Activated CD8-positive, alpha-beta memory T cell treated with anti-CD3 and anti-CD28 coated beads for 1 hour (primary cell): ENCODE measurements at regions not wholly inside any gene's neighbourhood (a gene's known extent, or its start where the extent isn't known, plus 50 kb on each side); places are given as distances from the start of the nearest gene placed in this dataset.

Experiments used
- DNase-seq, 2 donors: peaks; one replicate each; pipeline ENCODE4 v3.0.0-alpha.2; 2020; ENCODE audit warnings: low read depth in 1 of 2; ENCODE audit errors: extremely low read depth in 1 of 2

DNA sequence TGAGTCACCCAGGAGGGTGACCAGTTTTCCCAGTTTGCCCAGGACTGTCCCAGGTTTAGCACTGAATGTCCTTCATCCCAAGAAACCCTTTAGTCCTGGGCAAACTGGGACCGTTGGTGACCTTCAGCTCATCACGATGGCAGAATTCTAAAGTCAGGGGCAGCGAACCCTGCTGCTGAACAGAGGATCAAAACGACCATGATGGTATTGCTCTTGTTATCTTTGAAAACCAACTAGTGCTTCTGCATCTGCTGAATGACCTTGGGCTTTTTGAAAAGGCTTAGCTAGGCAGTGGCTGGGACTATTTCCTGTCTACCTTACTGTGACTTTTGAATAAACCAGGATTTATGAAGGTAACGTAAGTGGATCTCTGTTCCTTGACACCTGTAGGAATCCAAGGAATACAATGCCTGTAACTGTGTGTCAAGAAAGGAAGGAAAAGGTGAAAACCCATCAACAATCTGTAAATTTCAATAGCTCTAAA is 281.9 kb downstream of the SOX9 start:
- no peak for DNase-seq

DNA sequence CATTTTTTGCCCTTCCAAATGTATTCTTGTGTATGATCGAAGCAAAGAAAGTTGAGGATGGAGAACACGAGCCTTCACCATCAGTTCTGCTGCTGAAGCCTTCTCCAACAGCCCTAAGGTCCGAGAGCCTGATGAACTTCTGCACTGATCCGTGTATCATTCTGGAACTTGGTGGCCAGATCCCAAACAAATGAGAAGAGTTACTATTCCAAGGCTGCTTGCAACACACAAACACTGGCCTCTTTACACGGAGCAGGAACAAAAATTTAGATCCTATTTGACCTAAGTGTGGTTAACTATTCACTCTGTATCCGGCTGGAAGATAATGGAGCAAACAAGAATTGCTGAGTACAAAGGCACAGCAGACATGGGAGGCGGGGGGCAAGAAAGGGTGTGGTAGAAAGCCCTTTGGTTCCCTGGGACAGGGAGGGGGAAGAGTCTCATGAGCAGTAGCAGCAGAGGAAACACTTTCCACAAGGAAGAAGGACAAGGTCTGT is 282.9 kb downstream of the SOX9 start:
- DNase-seq = no peak

DNA sequence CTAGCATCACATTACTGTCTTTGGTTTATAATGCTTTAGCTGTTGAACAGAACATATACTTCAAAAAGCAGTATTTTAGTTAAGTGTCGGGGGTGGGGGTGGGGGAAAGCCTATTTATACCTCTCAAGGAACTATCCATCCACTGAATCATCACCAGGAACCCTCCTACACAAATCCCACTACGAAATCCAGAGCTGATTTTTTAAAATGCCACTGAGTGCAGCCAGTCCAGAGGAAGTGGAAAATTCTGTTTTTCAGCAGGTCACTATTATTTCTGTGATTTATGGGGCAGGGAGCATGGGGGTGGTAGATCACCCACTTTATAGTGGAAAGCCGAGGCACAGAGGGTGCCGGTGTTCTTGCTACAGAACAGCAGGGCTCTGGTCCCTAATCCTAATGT is 284.1 kb downstream of the SOX9 start:
- DNase-seq = no peak

DNA sequence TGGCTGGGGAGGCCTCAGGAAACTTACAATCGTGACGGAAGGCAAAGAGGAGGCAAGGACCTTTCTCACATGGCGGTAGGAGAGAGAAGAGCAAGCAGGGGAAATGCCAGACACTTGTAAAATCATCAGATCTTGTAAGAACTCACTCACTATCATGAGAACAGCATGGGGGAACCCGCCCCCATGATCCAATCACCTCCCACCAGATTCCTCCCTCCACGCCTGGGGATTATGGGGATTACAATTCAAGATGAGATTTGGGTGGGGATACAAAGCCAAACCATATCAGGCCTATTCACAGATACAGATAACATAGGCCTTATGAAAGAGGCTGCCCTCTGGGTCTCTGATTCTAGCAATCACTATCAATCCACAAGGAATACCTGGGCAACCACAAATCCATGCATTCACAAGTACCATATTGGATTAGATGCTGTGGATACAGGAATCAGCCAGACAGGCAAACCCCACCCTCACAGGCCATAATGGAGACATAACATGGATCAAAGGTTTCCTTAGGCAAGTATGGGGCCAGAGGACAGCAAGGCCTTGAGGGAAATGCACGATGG is 284.9 kb downstream of the SOX9 start:
- DNase-seq = no peak

DNA sequence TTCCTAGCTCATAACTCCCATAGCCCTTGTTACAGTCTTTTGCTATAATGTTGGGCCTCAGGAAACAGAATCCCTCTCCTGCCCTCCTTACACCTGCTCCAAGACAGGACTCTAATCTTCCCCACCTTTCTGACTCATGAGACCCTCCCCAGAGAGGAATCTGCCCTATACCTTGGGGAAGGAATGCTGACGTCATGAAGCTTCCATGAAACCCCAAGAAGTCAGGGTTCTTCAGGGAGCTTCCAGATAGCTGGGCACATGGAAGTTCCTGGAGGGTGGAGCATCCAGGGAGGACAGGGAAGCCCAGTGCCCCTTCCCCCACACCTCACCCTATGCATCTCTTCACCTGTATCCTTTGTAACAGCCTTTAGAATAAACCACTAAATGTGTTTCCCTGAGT is 285.7 kb downstream of the SOX9 start:
- no peak for DNase-seq

DNA sequence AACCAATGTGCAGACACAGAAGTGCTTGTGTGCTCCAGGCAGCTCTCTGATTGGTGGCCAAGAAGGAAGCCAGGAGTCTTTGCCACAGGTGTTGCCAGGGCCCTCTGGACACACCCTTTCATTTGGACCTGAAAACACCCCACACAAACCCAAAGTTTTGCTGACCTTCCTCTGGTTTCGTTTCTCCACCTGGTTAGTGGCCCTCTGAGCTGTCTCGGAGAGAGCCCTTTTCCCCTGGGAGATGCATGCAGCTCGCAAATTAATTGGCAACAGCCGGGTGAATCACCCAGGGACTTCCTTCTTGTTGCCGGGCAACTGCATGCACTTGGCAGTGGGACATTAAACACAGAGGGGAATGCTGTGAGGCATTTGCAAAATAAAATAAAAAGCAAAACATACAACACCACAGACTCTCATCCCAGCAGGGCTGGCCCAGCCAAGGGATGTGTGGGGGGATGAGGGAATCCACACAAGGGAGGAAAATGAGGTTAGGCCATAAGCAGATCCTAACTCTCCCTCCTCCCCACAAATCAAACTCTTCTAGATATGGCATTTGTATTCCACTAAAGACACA is 286.6 kb downstream of the SOX9 start:
- DNase-seq = no peak

DNA sequence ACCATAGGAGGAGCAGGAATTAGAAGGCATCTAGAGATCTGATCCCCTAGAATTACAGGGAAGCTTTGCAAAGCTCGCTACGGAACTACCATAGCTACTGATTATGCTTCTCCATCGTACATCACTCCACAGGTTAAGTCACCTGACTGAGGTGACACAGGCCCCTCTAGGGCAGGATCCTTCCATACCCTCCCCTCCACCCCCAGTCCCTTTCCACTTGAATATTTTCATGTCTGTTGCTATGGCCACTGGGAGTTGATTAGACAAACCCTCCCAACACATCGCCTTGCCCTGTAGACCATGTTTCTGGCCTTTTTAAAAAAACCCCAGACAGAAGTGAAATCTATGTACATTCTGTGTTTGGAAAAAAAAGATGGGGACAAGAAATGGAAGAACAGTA is 287.1 kb downstream of the SOX9 start:
- no peak for DNase-seq

DNA sequence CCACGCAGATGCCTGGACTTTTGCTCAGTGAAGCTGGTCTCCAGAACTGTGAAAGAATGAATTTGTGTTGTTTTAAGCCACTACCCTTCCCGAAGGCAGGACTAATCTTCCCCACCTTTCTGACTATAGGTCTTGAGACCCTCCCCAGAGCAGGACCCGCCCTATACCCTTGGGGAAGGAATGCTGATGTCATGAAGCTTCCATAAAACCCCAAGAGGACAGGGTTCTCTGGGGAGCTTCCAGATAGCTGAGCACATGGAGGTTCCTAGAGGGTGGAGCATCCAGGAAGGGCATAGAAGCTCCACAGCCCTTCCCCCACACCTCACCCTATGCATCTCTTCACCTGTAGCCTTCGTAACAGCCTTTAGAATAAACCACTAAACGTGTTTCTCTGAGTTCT is 287.8 kb downstream of the SOX9 start:
- DNase-seq = no peak

DNA sequence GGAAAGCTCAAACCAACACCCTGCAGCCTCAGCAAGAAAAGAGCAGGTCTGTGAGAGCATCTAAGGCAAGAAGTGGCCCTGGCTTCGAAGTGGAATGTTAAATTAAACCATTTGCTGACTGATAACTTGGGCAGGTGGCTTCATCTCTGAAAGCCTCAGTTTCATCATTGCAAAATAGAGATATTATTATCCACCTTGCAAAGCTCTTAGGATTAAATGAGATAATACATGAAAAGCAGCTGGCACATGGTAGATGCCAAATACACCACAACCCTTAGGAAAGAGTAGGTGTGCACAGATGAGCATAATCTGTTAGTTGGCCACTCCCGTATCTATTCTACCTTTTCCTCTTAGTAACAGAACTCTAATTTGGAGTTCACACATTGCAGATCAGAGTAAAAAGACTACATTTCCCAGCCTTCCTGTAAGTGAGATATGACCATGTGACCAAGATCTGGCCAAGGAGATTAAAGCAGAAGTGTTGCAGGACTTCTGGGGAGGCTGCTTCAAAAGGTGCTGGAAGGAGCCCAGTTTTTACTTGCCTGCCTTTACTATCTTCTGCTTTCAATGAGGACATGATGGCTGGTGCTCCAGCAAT is 288.7 kb downstream of the SOX9 start:
- DNase-seq = no peak

DNA sequence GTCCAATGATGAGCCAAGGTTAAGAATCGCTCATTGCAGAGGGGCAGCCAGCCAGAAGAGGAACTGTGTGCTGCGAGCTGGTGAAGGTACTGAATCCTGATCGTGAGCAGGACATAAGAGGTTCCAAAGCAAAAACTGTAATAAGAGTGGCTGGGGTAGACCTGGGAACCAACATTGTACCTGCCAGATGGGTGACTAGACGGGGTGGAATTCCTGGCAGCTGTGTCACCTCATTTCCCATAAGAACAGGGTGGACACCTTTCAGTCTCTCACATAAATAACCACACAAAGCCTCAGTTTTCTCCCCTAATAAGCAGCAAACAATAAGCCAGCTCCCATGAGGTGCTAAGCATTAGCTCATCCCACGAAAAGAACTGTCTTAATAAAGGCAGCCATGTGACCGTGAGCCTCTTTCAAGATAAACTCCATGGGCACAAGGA is 290.3 kb downstream of the SOX9 start:
- no peak for DNase-seq

DNA sequence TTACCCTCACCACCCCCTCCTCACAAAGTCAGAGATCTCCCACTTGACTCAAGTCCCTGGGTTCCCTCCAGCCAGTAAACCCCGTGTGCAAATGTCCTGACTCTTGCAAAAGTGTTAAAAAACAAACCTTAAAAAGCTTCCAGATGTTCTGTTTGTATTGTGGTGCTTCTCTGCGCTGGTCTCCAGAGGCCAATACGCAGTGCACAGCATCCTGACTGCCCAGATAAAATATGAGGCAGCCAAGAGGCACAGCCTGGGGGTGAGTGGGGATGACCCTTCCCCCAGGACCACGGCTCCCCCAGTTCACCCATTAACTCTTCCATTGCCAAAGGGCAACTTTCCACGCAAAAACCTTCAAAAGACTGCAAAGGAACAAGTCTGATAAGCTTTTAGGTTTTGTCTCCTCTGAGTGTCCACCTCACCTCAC is 291.8 kb downstream of the SOX9 start:
- no peak for DNase-seq

DNA sequence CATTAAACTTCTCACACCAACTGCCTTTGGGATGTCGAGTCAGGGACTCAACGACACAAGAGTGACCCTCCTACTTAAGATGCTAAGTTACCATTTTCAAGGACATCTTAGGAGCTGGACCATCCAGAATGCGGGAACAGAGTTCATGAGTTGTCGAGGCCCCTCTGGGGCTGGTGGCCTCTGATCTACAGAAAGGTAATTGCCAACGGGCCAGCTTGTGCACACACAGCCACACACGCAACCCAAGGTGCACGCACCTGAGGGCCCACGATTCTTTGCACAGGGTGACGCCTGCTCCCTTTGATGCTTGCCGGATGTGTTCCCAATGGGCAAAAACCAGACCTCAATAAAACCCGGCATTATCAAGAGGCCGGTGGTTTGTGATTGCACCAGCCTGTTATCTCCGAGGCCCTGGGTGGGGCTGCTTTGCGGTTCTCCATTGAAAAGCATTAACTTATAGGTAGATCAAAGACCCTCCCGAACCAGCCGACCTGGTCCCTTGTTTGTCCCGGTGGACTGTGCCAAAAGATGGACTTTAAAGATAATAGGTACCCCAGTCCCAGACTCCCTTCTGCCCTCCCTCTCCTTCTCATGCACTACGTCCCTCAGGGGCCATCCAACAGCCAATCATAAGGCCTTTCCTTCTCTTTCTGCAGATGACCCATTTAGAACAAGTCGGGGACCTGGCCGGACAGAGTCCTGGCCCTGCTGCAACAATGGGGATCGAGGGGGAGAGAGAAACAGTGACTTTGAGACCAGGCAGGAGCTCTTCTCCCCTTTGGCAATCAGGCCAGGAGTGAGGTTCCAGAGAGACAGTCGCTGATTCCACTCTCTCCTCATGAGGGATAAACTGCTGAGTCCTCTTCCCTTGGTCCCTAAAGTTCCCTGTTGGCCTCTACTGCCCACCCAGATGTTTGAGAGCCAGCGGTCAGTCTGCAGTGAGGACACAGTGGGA is 292.5 kb downstream of the SOX9 start:
- no peak for DNase-seq

DNA sequence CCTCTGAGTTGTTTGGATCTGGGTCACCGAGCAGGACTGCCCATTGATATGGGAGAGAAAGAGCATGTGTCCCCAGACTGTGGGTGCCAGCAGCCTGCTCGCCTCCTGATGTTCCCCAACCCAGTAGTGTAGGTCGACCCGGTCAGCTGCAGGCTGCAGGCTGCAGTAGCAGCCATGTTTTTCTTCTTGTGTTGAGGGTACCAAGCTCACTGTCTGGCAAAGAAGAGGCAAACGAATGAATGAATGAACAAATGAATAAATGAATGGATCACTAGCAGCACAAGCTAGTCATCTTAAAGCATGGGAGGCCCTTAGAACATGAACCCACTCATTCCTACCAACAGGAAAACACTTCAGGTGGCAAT is 293.2 kb downstream of the SOX9 start:
- no peak for DNase-seq

DNA sequence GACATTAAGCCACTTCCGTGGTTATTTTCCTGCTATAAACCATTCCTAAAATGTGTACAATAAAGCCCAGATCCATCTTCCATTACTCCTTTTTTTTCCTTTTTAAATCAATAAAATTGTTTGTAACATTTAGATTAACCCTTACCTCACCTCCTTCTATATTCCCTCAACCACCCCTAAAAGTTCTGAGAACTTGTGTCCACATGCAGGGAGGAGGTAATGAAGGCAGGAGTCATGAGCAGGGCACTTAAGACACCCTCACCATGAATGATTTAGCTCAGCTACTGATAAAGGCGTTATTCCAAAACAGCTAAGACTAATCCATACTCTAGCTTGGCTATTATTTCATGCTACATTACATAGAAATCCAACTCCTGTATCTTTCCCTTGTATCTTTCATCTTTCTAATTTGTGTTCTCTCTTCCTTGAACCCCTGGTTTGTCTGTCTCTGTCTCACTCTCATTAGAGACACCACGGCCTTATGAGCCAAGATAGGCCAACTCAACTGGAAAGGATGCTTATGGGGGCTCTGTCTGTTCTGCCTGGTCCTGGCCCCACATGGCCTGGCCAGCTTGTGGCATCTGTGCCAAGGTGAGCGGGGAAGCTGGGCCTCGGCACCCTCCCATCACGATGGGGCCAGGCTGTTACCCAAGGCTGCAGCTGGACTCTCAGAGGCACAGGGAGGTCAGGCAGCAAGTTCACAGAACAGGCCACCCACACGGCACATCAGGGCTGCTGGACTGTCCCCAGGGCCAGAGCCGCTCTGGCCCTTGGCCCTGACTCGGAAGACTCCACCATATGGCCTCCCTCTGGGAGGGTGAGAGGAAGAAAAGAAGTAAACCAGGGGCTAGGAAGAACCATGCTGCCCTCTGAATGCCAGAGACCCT is 294.4 kb downstream of the SOX9 start:
- DNase-seq = no peak

DNA sequence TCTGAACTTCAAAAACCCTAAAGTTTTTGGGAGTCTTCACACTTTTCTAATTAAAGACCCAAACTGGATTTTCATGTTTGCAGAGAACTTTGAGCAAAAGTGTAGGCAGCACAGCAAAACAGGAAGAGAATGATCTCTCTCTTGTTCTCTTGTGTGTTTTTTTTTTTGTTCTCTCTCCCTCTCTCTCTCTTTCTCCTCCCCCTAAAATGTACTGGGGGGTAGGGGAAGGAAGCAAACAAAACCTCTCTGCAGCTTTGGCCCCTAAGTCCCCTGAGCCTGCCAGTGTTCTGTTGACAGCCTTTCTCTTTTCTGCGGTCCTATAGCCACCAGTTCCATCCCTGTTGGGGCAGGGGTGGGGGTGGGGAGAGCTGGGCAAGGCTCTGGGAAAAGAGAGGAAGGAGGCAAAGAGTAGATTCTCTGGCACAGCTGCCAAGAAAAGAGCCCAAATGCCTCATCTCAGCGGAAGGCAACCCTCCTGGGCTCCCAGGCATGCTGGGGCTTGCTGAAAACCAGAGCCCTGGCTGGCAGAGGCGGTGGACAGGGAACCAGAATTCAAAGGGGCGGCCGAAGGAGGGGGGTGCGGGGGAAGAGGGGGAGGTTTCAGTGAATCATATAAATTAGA is 295.3 kb downstream of the SOX9 start:
- DNase-seq = no peak

DNA sequence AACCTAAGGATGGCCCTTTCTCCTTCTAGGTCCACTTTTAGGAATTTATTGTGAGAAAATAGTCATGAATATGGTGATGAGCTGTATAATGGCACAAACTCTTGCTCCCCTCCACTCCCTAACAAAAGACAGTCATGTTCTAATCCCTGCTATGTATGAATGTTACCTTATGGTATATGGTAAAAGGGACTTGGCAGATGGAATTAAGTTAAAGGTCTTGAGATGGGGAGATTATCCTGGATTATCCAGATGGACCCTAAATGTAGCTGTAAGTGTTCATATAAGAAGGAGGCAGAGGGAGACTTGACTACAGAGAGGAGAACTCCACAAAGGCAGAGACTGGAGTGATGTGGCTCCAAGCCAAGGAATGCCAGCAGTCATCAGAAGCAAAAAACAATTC is 296.1 kb downstream of the SOX9 start:
- DNase-seq = no peak

DNA sequence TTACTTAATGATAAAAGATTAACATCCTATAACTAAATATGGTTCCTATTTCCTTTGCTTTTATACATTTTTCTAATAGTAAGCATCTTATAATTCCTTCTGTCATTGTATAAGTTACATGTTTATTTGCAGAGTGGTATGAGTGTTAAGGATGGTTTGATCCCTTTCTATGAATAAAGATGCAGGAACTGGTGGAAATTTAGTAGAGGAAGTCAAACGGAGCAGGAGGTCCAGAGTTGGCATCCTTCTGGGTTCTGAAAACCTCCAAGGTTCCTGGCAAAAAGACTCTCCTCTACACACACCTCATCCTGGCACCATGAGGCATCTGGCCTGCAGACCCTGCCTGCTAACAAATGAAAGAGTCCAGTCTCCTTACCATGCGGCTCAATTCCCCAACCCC is 296.8 kb downstream of the SOX9 start:
- no peak for DNase-seq

DNA sequence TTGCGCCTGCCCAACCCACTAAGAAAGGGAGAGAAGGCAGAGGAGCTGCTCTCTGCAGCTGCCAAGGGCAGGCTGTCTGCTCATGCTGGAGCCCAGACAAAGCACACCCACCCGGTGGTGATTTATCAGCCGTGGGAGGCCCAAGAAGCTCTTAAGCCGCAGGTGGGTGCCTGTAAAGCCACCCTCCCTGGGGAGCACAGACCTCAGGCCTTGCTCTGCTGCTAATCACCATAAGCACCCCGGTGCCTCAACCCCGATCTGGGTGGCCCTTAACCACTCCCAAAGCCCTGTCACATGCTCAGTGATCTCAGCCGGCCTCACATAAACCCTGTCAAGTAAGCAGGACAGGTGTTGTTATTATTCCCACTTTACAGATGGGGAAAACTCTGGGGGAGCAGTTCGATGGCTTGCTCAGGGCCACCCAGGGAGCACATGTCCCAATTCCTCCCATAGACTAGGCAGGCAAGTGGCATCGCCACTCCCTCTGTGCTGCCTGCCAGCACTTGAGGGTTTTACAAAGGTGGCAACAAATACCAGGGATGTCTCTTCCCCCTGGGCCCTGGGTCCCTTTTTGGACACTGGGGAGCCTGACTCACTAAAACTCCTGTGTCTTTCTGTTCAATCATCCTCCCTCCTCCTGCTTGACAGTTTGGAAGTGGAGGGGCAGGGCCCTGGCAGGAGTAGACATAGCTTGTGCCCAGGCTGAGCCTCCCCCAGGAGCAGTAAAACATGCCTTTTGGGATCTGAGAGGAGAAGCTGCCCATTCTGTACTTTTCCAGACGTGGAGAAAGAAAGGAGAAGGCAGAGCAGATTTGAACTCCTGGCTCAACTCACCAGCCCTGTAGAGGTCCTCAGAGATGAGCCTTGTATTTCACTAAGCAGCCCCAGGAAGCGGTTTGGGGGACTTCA is 299.3 kb downstream of the SOX9 start:
- no peak for DNase-seq

DNA sequence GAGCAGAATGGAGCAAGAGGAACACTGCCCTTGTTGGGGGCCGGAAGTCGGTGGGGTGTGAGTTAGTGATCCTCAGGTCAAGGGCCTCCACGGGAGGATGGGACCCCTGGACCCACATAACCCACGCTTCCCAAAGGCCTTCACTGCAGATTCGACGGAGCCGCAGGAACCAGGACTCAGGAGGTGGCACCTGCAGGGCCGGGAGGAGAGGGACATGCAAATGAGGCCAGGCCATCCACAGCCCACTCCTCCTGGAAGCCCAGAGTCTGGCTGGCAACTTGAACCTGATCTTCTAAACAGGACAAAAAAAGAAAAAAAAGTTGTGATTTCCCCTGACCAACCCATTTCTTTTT is 299.9 kb downstream of the SOX9 start:
- no peak for DNase-seq
